GM12874 (cell line): ENCODE measurements at regions not wholly inside any gene's neighbourhood (a gene's known extent, or its start where the extent isn't known, plus 50 kb on each side); places are given as distances from the start of the nearest gene placed in this dataset.

Source experiments
- CTCF ChIP-seq: IDR thresholded peaks from 2 replicates; pipeline ENCODE4 v1.5.1; 2011; ENCODE audit warnings: low read depth, mild to moderate bottlenecking, control low read depth, low read length, moderate library complexity; ENCODE audit not compliant: insufficient read depth

- TF ChIP-seq CTCF: no peak
These were observed 473.3 kb upstream of the DCN start for GRCh38 chr12:91655966-91656365.

GRCh38 chr12:91654087-91654486 lies 471.5 kb upstream of the DCN start:
- TF ChIP-seq CTCF: no peak

- TF ChIP-seq CTCF: no peak
These were observed 469.1 kb upstream of the DCN start for GRCh38 chr12:91651728-91652127.

GRCh38 chr12:91643763-91644162 lies 461.1 kb upstream of the DCN start:
- no peak for TF ChIP-seq CTCF

- no peak for TF ChIP-seq CTCF
These were observed 457.4 kb upstream of the DCN start for GRCh38 chr12:91640021-91640420.

GRCh38 chr12:91639327-91639726 lies 456.7 kb upstream of the DCN start:
- no peak for TF ChIP-seq CTCF

GRCh38 chr12:91637789-91638624 lies 455.4 kb upstream of the DCN start:
- no peak for TF ChIP-seq CTCF
